ENCODE measurements at regions not wholly inside any gene's neighbourhood (a gene's known extent, or its start where the extent isn't known, plus 50 kb on each side); places are given as distances from the start of the nearest gene placed in this dataset.

DNA sequence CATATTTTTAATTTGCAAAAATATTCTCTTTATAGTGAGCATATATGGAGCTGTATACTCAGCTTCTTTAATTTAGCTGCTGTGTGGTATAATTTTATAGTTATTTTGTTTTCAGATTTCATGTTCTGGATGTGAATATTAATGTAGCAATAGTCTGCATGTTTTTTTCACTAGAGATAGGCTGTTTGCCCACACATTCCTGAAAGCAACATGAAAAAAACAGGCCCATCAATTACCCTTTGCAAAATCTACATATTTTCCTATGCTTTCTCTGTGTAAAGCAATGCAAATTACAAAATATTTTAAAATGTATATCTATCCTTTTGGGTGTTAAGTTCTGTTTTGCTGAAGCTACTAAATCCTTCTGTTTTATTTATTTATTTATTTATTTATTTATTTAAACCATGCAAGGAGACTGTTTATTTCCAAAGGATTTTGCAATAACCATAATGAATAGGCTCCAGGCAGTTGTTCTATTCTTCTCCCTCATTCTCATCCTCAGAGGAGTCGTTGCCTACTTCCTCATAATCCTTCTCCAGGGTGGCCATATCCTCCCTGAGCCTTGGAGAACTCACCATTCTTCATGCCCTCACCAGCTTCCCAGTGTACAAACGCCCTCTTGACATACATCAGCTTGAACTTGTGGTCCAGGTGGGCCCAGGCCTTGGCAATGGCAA, 277.1 kb downstream of the ANKRD50 start:
- TF ChIP-seq, protein P1, sequence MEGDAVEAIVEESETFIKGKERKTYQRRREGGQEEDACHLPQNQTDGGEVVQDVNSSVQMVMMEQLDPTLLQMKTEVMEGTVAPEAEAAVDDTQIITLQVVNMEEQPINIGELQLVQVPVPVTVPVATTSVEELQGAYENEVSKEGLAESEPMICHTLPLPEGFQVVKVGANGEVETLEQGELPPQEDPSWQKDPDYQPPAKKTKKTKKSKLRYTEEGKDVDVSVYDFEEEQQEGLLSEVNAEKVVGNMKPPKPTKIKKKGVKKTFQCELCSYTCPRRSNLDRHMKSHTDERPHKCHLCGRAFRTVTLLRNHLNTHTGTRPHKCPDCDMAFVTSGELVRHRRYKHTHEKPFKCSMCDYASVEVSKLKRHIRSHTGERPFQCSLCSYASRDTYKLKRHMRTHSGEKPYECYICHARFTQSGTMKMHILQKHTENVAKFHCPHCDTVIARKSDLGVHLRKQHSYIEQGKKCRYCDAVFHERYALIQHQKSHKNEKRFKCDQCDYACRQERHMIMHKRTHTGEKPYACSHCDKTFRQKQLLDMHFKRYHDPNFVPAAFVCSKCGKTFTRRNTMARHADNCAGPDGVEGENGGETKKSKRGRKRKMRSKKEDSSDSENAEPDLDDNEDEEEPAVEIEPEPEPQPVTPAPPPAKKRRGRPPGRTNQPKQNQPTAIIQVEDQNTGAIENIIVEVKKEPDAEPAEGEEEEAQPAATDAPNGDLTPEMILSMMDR (IDR thresholded peaks at IDR 0.05) = no peak
- TF ChIP-seq, protein P2, sequence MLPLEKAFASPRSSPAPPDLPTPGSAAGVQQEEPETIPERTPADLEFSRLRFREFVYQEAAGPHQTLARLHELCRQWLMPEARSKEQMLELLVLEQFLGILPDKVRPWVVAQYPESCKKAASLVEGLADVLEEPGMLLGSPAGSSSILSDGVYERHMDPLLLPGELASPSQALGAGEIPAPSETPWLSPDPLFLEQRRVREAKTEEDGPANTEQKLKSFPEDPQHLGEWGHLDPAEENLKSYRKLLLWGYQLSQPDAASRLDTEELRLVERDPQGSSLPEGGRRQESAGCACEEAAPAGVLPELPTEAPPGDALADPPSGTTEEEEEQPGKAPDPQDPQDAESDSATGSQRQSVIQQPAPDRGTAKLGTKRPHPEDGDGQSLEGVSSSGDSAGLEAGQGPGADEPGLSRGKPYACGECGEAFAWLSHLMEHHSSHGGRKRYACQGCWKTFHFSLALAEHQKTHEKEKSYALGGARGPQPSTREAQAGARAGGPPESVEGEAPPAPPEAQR (CRISPR knock-in tag; IDR thresholded peaks at IDR 0.05) = no peak
- TF ChIP-seq, protein P3, sequence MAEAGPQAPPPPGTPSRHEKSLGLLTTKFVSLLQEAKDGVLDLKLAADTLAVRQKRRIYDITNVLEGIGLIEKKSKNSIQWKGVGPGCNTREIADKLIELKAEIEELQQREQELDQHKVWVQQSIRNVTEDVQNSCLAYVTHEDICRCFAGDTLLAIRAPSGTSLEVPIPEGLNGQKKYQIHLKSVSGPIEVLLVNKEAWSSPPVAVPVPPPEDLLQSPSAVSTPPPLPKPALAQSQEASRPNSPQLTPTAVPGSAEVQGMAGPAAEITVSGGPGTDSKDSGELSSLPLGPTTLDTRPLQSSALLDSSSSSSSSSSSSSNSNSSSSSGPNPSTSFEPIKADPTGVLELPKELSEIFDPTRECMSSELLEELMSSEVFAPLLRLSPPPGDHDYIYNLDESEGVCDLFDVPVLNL (CRISPR knock-in tag; IDR thresholded peaks at IDR 0.05; ENCODE audit: borderline replicate concordance, low read depth) = no peak
- no peak for TF ChIP-seq ZNF317 (CRISPR knock-in tag; IDR thresholded peaks at IDR 0.05; ENCODE audit: borderline replicate concordance, low read depth)
- no peak for TF ChIP-seq ZNF121 (CRISPR knock-in tag; IDR thresholded peaks at IDR 0.05)
- TF ChIP-seq MAX (CRISPR knock-in tag; IDR thresholded peaks at IDR 0.05) = no peak
- TF ChIP-seq, protein P4, sequence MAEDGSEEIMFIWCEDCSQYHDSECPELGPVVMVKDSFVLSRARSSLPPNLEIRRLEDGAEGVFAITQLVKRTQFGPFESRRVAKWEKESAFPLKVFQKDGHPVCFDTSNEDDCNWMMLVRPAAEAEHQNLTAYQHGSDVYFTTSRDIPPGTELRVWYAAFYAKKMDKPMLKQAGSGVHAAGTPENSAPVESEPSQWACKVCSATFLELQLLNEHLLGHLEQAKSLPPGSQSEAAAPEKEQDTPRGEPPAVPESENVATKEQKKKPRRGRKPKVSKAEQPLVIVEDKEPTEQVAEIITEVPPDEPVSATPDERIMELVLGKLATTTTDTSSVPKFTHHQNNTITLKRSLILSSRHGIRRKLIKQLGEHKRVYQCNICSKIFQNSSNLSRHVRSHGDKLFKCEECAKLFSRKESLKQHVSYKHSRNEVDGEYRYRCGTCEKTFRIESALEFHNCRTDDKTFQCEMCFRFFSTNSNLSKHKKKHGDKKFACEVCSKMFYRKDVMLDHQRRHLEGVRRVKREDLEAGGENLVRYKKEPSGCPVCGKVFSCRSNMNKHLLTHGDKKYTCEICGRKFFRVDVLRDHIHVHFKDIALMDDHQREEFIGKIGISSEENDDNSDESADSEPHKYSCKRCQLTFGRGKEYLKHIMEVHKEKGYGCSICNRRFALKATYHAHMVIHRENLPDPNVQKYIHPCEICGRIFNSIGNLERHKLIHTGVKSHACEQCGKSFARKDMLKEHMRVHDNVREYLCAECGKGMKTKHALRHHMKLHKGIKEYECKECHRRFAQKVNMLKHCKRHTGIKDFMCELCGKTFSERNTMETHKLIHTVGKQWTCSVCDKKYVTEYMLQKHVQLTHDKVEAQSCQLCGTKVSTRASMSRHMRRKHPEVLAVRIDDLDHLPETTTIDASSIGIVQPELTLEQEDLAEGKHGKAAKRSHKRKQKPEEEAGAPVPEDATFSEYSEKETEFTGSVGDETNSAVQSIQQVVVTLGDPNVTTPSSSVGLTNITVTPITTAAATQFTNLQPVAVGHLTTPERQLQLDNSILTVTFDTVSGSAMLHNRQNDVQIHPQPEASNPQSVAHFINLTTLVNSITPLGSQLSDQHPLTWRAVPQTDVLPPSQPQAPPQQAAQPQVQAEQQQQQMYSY (CRISPR knock-in tag; IDR thresholded peaks at IDR 0.05) = no peak
- no peak for TF ChIP-seq ATF2 (CRISPR knock-in tag; IDR thresholded peaks at IDR 0.05; ENCODE audit: borderline replicate concordance, low read depth)
- no peak for TF ChIP-seq PREB (CRISPR knock-in tag; IDR thresholded peaks at IDR 0.05; ENCODE audit: borderline replicate concordance)
- no peak for TF ChIP-seq CREB1 (CRISPR knock-in tag; IDR thresholded peaks at IDR 0.05)

All from WTC11 (cell line).